IgD-negative memory B cell (primary cell): ENCODE measurements at regions not wholly inside any gene's neighbourhood (a gene's known extent, or its start where the extent isn't known, plus 50 kb on each side); places are given as distances from the start of the nearest gene placed in this dataset.
"Not testable (repeated sequence)": the region's sequence is repeated elsewhere in the genome, so short reads cannot be mapped to it uniquely, and the experiment has no call there.

Experiments
- H3K27ac Mint-ChIP-seq, 3 donors: one replicate each; pipeline ENCODE4 v1.8.0; 2020 to 2022; ENCODE audit warnings: mild to moderate bottlenecking in 3 of 3, mixed read lengths in 3 of 3, moderate library complexity in 1 of 3
- H3K27me3 Mint-ChIP-seq: one replicate; pipeline ENCODE4 v1.8.0; 2021; ENCODE audit warnings: mixed read lengths
- H3K36me3 Mint-ChIP-seq: one replicate; pipeline ENCODE4 v1.8.0; 2020; ENCODE audit warnings: mild to moderate bottlenecking, mixed read lengths
- H3K4me1 Mint-ChIP-seq, 3 donors: one replicate each; pipeline ENCODE4 v1.8.0; 2020 to 2022; ENCODE audit warnings: mixed read lengths in 3 of 3, mild to moderate bottlenecking in 1 of 3
- H3K4me3 Mint-ChIP-seq, 4 donors: one replicate each; pipeline ENCODE4 v1.8.0; 2020 to 2022; ENCODE audit warnings: mild to moderate bottlenecking in 4 of 4, mixed read lengths in 4 of 4, moderate library complexity in 3 of 4
- H3K9me3 Mint-ChIP-seq, 3 donors: one replicate each; pipeline ENCODE4 v1.8.0; 2020 to 2021; ENCODE audit warnings: mixed read lengths in 3 of 3, mild to moderate bottlenecking in 1 of 3

DNA sequence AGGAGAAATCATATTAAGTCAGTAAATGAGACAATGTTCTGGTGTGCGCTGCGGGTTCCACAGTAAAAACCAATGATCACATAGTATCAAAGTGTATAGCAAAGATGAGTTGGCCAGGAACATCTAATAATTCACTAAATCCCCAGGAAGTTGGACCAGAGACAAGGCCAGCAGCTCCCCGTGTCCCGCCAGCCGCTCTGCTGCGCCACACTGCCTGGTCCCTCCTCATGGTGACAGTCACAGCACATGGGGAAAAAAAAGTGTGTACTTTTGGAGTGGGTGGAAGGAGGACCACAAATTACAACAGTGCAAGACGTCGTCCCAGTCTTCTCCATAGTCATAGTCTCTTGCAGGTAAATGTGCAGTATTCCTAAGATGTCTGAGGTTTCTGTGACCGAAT, 239.0 kb upstream of the RNF32 start:
- no peak overlapping the region for H3K4me3 Mint-ChIP-seq
- H3K36me3 Mint-ChIP-seq = no peaks in the 10 kb centered on the region
- H3K4me1 Mint-ChIP-seq = no peaks in the 10 kb centered on the region
- H3K27ac Mint-ChIP-seq = no peak overlapping the region
- H3K9me3 Mint-ChIP-seq = no peaks in the 10 kb centered on the region
- H3K27me3 Mint-ChIP-seq = peaks cover 2% of the 10 kb centered on the region

DNA sequence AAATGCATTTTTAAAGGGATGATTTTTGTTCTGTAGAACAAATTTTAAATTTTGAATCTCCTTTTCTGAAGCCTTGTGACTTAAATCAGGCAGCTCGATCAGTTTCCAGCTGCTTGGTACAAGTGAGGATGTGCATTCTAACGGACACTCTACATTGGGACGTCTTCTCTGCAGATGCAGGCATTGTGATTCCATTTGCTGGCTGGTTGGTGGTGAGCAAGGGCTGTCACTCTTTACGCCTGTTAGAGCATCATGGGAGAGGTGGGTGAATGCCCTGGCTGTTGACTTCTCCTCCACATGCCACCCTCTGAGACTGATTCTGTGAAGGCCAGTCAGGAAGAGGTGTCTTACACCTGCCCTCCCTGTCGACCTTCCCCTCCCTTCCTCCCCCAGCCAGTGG, 240.5 kb upstream of the RNF32 start:
- Mint-ChIP-seq H3K27me3 (peaks cover 2% of the 10 kb centered on the region), H3K9me3 (no peaks in the 10 kb centered on the region)

DNA sequence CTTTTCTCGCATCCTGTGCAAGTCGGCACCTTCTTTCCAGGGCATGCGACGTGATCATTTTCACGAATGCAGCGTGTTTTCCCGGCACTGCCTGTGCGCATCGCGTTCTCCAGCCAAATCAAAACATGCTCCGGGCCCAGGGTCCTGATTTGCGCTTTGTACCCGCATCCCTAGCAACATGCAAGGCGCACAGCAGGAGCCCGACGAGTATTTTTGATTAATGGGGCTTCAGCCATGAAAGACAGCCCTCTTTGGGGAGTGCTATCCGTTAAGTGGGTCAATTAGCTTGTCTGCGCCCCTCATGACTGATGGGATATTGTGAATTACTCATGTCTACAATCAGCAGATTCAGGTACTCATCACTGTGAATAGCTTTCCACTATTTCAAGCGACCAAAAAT, 243.3 kb upstream of the RNF32 start:
- no peak overlapping the region for H3K27ac Mint-ChIP-seq
- peaks cover 0 to 3% (median 0%) of the 10 kb centered on the region in 3 donors for H3K9me3 Mint-ChIP-seq
- no peaks in the 10 kb centered on the region for H3K36me3 Mint-ChIP-seq
- H3K27me3 Mint-ChIP-seq = peaks cover 2% of the 10 kb centered on the region
- H3K4me1 Mint-ChIP-seq = no peaks in the 10 kb centered on the region
- no peak overlapping the region for H3K4me3 Mint-ChIP-seq

More for the DNA sequence above, 240.5 kb upstream of the RNF32 start:
- no peaks in the 10 kb centered on the region for H3K36me3 Mint-ChIP-seq
- no peaks in the 10 kb centered on the region for H3K4me1 Mint-ChIP-seq
- H3K4me3 Mint-ChIP-seq = no peak overlapping the region
- H3K27ac Mint-ChIP-seq = no peak overlapping the region

DNA sequence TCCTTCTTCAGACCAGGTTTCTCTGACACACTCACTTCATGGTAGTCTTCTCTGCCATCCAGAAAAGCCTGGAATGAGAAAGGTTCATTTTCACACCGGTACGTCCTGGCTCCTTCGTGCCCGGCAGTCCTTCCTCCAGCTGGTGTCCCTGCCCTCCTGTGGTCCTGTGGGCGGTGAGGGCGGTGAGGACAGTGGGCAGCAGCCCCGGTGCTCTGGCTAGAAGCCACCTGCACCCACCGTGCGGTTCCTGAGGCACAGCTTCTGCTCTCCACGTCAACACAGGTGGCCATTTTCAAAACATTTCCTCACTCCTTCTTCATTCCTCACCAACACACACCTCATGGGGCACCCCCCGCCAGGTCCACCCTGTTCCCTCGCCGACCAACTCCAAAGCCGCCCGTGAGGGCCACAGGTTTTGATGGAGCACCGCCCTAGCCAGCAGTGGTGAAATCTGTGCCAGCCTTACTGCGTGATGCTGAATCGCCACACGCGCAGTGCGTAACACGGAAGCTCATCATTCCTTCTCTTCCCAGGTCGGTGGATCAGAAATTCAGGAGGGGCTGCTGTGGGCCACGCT, 251.4 kb upstream of the RNF32 start:
- Mint-ChIP-seq H3K27me3 (no peaks in the 10 kb centered on the region), H3K36me3 (no peaks in the 10 kb centered on the region), H3K9me3 (peaks cover 0 to 5% (median 3%) of the 10 kb centered on the region in 3 donors), H3K4me3 (no peak overlapping the region), H3K27ac (no peak overlapping the region), H3K4me1 (no peaks in the 10 kb centered on the region)

DNA sequence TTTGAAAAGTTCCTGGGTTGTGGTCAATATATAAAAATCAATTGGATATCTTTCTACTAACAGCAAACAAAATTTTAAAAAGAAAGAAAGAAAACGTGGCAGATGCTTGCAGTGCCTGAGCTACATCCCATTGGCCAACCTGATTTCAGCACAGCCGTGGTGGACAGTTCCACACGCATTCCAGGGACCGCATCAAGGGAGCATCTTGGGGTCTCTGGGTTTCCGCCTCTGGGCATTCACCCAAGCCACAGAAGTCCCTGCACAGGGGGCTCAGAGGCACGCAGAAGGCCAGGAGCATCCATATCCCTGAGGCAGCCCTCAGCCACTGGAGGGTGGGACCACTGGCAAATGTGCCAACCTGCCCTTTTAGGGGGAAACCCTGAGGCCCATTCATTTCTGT, 254.5 kb upstream of the RNF32 start:
- peaks cover 2% of the 10 kb centered on the region for H3K27me3 Mint-ChIP-seq
- H3K9me3 Mint-ChIP-seq = peaks cover 0 to 2% (median 0%) of the 10 kb centered on the region in 3 donors
- no peak overlapping the region for H3K4me3 Mint-ChIP-seq
- H3K36me3 Mint-ChIP-seq = no peaks in the 10 kb centered on the region
- no peak overlapping the region for H3K27ac Mint-ChIP-seq
- no peaks in the 10 kb centered on the region for H3K4me1 Mint-ChIP-seq

DNA sequence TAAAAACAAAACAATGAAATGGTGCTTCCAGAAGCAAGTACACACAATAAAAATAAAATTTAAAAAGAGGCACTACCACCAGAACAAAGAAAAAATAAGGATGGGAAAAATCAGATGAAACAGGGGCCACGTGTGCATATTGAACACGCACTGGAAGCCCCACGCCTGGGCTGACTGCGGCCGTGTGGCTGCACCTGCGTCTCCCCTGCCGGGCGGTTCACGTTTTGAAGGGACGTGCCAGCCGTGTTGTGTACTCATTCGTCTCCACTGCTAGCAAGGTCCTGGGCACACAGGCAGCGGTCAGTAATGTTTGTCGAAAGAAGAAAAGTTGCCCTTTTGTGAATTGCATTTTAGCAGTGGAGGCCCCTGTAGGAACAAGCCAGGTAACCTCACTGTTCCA, 255.9 kb upstream of the RNF32 start:
- Mint-ChIP-seq H3K27me3 (peaks cover 2% of the 10 kb centered on the region), H3K36me3 (no peaks in the 10 kb centered on the region), H3K4me3 (no peak overlapping the region)

DNA sequence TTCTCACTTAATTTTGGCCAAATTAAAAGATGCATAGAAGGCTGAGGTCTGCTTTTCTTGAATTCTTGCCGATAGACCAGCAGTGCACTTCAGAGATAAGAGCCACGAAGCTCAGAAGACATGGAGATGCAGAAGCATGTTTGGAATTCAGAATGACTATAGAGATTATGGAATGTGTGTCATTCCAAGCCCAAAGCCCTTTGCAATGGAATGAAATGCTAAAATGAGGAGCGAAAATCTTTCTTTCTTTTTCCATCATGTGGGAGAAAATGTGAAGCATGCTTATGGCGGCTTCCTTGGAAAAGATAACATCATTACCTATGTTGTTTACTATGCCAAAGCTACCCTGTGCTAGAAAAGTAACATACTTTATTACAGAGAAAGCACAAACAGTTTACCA, 257.0 kb upstream of the RNF32 start:
- no peak overlapping the region for H3K4me3 Mint-ChIP-seq
- peaks cover 2% of the 10 kb centered on the region for H3K27me3 Mint-ChIP-seq
- no peaks in the 10 kb centered on the region for H3K4me1 Mint-ChIP-seq
- no peaks in the 10 kb centered on the region for H3K36me3 Mint-ChIP-seq
- peaks cover 0 to 5% (median 0%) of the 10 kb centered on the region in 3 donors for H3K9me3 Mint-ChIP-seq
- no peak overlapping the region for H3K27ac Mint-ChIP-seq

More for the DNA sequence above, 255.9 kb upstream of the RNF32 start:
- H3K4me1 Mint-ChIP-seq = no peaks in the 10 kb centered on the region
- H3K27ac Mint-ChIP-seq = no peak overlapping the region
- H3K9me3 Mint-ChIP-seq = peaks cover 0 to 2% (median 0%) of the 10 kb centered on the region in 3 donors

DNA sequence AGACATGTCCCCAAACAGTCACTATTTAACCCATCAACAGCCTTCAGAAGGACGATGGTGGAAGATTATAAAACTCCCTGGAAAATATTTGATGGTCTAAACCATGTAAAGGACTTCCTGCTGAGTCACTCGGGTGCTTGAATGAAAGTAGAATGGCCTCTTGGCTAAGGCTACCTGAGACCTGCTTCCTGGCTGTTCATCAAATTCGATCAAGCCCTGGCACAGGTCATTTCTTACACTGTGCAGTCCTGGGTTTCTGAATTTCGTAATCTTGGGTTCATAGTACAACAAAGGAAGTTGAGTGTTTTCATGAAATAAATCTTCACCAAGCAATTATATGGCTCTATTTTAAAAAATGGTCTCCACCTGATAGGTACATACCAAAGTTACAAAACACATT, 260.3 kb upstream of the RNF32 start:
- H3K9me3 Mint-ChIP-seq = peaks cover 0 to 4% (median 0%) of the 10 kb centered on the region in 3 donors
- H3K27me3 Mint-ChIP-seq = peaks cover 5% of the 10 kb centered on the region
- H3K4me3 Mint-ChIP-seq = no peak overlapping the region
- H3K27ac Mint-ChIP-seq = no peak overlapping the region
- peaks cover 2% of the 10 kb centered on the region for H3K36me3 Mint-ChIP-seq
- no peaks in the 10 kb centered on the region for H3K4me1 Mint-ChIP-seq

DNA sequence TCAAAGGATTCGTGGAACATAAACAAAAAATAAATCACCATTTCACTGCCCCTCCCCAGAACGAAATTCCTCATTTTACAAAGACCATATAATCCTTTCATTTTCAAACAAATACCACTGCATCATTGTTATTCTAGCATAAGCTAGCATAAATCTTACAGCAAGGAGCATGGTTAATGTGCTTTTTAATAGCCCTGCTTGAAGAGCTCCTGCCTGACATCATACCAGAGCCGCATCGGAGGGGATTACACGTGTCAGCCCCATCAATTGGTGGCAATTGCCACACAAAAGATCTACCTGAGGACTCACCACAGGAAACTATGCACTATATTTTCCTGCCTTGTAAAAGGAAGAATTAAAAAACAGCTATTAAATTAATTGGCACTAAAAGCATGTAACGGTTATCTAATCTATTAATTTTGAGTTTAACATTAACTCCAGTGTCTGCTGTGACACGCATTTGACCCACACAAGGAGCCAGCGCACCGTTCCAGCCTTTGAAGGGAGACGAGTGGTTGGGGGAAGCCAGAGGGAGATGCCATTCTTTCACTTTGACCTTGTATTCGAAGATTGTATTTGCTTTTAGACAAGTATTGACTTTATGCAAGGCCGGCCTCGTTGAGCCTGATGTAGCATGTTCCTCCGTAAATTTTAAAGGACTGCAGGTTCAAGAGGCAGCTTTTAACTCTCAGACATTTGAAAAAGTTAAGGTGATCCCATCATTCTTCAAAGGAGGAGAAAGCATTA, 261.1 kb upstream of the RNF32 start:
- Mint-ChIP-seq H3K36me3 (peaks cover 4% of the 10 kb centered on the region), H3K4me3 (no peak overlapping the region), H3K4me1 (no peaks in the 10 kb centered on the region), H3K27me3 (peaks cover 5% of the 10 kb centered on the region), H3K27ac (no peak overlapping the region), H3K9me3 (peaks cover 0 to 4% (median 0%) of the 10 kb centered on the region in 3 donors)

DNA sequence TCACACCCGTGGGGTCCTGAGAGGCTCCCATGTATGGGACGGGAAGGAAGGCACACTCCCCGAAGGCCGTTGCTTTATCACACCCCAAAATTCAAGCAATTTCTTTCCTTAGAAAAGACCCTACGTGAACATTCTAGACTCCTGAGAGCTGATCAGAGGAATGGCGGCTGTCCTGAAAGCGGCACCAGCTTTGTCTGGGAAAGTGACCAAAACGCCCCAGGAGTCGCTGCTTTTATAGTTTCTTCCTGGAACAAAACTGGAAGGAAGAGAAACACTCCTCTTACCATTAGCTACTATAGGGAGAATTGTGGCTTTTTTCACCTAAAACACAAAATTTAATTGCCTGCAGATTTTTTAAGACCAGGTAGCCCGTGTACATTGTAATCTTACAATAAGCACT, 261.8 kb upstream of the RNF32 start:
- Mint-ChIP-seq H3K9me3 (peaks cover 0 to 4% (median 0%) of the 10 kb centered on the region in 3 donors), H3K36me3 (peaks cover 4% of the 10 kb centered on the region), H3K4me1 (no peaks in the 10 kb centered on the region), H3K4me3 (no peak overlapping the region), H3K27ac (no peak overlapping the region), H3K27me3 (peaks cover 5% of the 10 kb centered on the region)

DNA sequence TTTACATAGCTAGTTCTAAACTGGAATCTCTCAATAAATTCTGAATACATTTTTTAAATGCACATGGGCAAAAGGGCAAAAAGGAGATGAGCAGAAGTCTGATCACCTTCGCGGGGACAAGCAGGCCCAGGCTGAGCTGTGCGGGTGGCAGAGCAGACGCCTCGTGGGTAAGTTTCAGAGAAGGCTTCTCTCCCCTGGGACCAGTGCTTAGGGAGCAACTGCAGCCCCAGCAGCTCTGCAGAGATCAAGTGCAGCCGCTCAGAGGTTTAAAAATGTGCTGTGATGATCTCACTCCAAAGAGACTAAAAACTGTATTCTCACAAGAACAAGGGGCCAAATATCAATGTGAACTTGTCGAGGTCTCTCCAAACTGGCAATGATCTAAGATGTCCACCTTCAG, 264.3 kb upstream of the RNF32 start:
- Mint-ChIP-seq H3K4me1 (no peaks in the 10 kb centered on the region), H3K9me3 (peaks cover 1 to 11% (median 9%) of the 10 kb centered on the region in 3 donors), H3K4me3 (no peak overlapping the region), H3K27me3 (peaks cover 4% of the 10 kb centered on the region), H3K27ac (no peak overlapping the region), H3K36me3 (peaks cover 4% of the 10 kb centered on the region)

DNA sequence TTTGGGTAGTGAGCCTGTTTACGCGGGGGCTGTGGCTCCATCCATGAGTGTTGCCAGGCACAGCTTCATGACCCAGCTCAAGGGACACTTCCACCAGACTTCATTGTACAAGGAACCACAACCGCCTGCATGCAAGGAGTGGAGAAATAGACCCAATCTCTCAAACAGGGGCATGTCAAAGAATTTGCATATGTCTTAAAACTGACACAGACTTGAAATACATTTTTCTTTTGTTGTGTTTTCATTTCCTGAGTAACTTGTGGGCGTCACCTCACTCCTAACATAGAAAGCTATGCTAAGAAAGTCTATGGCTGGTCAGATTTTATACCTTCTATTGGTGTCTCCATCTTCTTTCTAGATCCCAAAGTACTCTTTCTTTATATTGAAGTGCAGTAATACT, 266.2 kb upstream of the RNF32 start:
- peaks cover 1 to 25% (median 15%) of the 10 kb centered on the region in 3 donors for H3K9me3 Mint-ChIP-seq
- H3K36me3 Mint-ChIP-seq = peaks cover 4% of the 10 kb centered on the region
- H3K27ac Mint-ChIP-seq = no peak overlapping the region
- H3K4me3 Mint-ChIP-seq = no peak overlapping the region
- peaks cover 4% of the 10 kb centered on the region for H3K27me3 Mint-ChIP-seq
- H3K4me1 Mint-ChIP-seq = no peaks in the 10 kb centered on the region

DNA sequence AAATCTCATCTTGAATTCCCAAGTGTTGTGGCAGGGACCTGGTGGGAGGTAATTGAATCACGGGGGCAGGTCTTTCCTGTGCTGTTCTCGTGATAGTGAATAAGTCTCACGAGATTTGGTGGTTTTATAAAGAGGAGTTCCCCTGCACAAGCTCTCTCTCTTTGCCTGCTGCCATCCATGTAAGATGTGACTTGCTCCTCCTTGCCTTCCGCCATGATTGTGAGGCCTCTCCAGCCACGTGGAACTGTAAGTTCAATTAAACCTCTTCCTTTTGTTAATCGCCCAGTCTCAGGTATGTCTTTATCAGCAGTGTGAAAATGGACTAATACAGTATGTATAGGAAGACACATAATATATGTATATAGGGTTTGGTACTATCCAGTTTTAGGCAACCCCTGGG, 270.6 kb upstream of the RNF32 start:
- peaks cover 1 to 25% (median 15%) of the 10 kb centered on the region in 3 donors for H3K9me3 Mint-ChIP-seq
- not testable (repeated sequence) for H3K27me3 Mint-ChIP-seq, H3K4me3 Mint-ChIP-seq, H3K27ac Mint-ChIP-seq, H3K4me1 Mint-ChIP-seq, H3K36me3 Mint-ChIP-seq

DNA sequence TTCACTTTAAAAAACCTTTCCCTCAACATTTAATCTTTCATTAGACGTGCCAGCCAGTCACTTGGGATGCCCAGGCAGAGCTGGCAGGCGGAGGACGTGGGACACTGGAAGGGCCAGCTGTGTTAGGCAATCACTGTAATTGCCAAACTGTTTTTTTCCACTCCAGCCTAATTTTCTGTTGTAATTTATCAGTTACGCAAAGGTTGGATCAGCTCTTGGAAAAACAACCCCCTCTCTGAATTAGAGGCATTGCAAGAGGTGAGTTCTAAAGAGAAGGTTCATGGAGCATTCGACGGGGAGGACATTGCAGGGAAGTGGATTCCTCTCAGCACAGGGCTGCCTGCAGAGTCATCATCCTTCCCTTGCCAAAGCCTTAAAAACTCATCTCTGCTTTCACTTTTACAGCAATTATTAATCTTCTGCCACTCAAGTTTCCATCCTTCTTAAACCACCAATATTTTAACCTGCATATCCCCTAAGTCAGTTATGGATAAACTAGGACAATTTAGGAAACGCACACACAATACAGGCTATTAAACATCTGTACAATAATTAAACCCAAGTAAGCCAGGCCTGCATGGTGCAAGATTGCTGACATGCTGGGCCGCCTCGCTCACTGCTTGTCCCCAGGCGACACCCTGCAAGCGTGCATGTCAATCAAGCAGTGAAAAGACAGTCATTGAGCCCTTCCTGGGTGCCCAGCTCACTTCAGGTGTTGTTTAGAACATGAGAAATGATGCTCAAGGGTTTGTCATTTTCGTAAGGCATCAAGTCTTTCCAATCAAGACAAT, 272.3 kb upstream of the RNF32 start:
- no peaks in the 10 kb centered on the region for H3K27me3 Mint-ChIP-seq
- no peaks in the 10 kb centered on the region for H3K36me3 Mint-ChIP-seq
- peaks cover 4 to 25% (median 17%) of the 10 kb centered on the region in 3 donors for H3K9me3 Mint-ChIP-seq
- H3K4me3 Mint-ChIP-seq = no peak overlapping the region
- no peak overlapping the region for H3K27ac Mint-ChIP-seq
- H3K4me1 Mint-ChIP-seq = no peaks in the 10 kb centered on the region

DNA sequence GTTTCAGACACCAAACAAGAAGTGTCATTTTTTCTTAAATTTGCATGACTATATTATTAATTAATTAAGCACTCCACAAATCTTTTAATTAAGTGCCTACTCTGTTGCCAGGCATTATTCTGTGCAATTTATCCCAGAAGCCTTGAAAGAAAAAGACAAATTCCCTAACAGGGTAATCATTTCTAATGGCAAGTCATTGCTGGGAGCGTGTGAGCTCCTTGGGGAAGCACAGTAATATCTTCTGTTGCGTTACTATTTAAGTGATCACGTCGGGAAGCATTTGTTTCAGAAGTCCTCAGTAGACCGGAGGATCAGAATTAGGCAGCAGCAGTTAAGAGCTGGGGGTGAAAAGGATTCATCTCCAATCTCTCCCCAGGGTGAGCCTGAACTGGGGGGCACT, 276.8 kb upstream of the RNF32 start:
- no peaks in the 10 kb centered on the region for H3K4me1 Mint-ChIP-seq
- H3K9me3 Mint-ChIP-seq = peaks cover 3 to 6% (median 4%) of the 10 kb centered on the region in 3 donors
- H3K4me3 Mint-ChIP-seq = no peak overlapping the region
- no peak overlapping the region for H3K27ac Mint-ChIP-seq
- no peaks in the 10 kb centered on the region for H3K36me3 Mint-ChIP-seq
- peaks cover 1% of the 10 kb centered on the region for H3K27me3 Mint-ChIP-seq
